ENCODE measurements at regions not wholly inside any gene's neighbourhood (a gene's known extent, or its start where the extent isn't known, plus 50 kb on each side); places are given as distances from the start of the nearest gene placed in this dataset.

- TF ChIP-seq, protein P1, sequence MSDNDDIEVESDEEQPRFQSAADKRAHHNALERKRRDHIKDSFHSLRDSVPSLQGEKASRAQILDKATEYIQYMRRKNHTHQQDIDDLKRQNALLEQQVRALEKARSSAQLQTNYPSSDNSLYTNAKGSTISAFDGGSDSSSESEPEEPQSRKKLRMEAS (IDR thresholded peaks at IDR 0.05), result no peak
- TF ChIP-seq FOXA1 (IDR thresholded peaks at IDR 0.05), result no peak
Measured at GRCh38 chr5:125604104-125604503, 819.1 kb upstream of the GRAMD2B start.

GRCh38 chr5:125607018-125607417 is 816.2 kb upstream of the GRAMD2B start:
- Histone ChIP-seq H3K4me1 (ENCODE audit: control insufficient read depth in 4 of 4, insufficient read depth in 4 of 4, low read length in 3 of 4) (no peaks in the 10 kb centered on the region), H3K4me3 (ENCODE audit: low read depth in 1 of 3, low read length in 3 of 3) (no peak overlapping the region), H3K27ac (ENCODE audit: low read depth in 1 of 2, low read length in 2 of 2) (no peak overlapping the region), H3K36me3 (ENCODE audit: control insufficient read depth in 4 of 4, insufficient read depth in 3 of 4, low read depth in 1 of 4, low read length in 3 of 4) (no peaks in the 10 kb centered on the region), H3K9ac (ENCODE audit: low read depth in 1 of 2, low read length in 2 of 2) (no peak overlapping the region), H3K27me3 (ENCODE audit: control insufficient read depth in 4 of 4, insufficient read depth in 4 of 4, low read length in 3 of 4) (no peaks in the 10 kb centered on the region), H3K9me3 (ENCODE audit: control insufficient read depth in 4 of 4, low read length in 3 of 4) (no peaks in the 10 kb centered on the region)
- DNase-seq (ENCODE audit: low spot score), result no peak
- no peak for TF ChIP-seq JUND (IDR thresholded peaks at IDR 0.05)
- TF ChIP-seq HNF4G (IDR thresholded peaks at IDR 0.05), result no peak
- no peak for TF ChIP-seq CTCF (IDR thresholded peaks at IDR 0.05; ENCODE audit: low read depth, low read length, missing input control)
- TF ChIP-seq FOXA2 (IDR thresholded peaks at IDR 0.05), result no peak
- no peak for TF ChIP-seq TAF1 (conservative IDR thresholded peaks at IDR 0.05)
- TF ChIP-seq YY1 (IDR thresholded peaks at IDR 0.05), result no peak
- TF ChIP-seq RAD21 (IDR thresholded peaks at IDR 0.05), result no peak
- TF ChIP-seq SP1 (IDR thresholded peaks at IDR 0.05), result no peak
- TF ChIP-seq NR2F2 (IDR thresholded peaks at IDR 0.05), result no peak
- no peak for TF ChIP-seq GABPA (IDR thresholded peaks at IDR 0.05 in 1 of 2, conservative IDR thresholded peaks at IDR 0.05 in 1 of 2)
- TF ChIP-seq, protein P2, sequence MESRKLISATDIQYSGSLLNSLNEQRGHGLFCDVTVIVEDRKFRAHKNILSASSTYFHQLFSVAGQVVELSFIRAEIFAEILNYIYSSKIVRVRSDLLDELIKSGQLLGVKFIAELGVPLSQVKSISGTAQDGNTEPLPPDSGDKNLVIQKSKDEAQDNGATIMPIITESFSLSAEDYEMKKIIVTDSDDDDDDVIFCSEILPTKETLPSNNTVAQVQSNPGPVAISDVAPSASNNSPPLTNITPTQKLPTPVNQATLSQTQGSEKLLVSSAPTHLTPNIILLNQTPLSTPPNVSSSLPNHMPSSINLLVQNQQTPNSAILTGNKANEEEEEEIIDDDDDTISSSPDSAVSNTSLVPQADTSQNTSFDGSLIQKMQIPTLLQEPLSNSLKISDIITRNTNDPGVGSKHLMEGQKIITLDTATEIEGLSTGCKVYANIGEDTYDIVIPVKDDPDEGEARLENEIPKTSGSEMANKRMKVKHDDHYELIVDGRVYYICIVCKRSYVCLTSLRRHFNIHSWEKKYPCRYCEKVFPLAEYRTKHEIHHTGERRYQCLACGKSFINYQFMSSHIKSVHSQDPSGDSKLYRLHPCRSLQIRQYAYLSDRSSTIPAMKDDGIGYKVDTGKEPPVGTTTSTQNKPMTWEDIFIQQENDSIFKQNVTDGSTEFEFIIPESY (IDR thresholded peaks at IDR 0.05), result no peak
- no peak for TF ChIP-seq REST (IDR thresholded peaks at IDR 0.05)
- no peak for TF ChIP-seq FOXA1 (IDR thresholded peaks at IDR 0.05)
- TF ChIP-seq, protein P1 (IDR thresholded peaks at IDR 0.05), result no peak
- TF ChIP-seq, protein P3, sequence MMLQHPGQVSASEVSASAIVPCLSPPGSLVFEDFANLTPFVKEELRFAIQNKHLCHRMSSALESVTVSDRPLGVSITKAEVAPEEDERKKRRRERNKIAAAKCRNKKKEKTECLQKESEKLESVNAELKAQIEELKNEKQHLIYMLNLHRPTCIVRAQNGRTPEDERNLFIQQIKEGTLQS (IDR thresholded peaks at IDR 0.05), result no peak
- no peak for TF ChIP-seq HNF4A (conservative IDR thresholded peaks at IDR 0.05)
- no peak for TF ChIP-seq EGR1 (IDR thresholded peaks at IDR 0.05; ENCODE audit: low read depth in 2 of 2)
- no peak for TF ChIP-seq RXRA (IDR thresholded peaks at IDR 0.05)
- 60% methylated on average over 2 of the region's 2 CpGs for WGBS

More at GRCh38 chr5:125604104-125604503, 819.1 kb upstream of the GRAMD2B start:
- no peak overlapping the region for H3K27ac ChIP-seq (ENCODE audit: low read depth in 1 of 2, low read length in 2 of 2)
- H3K27me3 ChIP-seq (ENCODE audit: control insufficient read depth in 4 of 4, insufficient read depth in 4 of 4, low read length in 3 of 4), result no peaks in the 10 kb centered on the region
- 87% methylated on average over 3 of the region's 3 CpGs for WGBS
- H3K36me3 ChIP-seq (ENCODE audit: control insufficient read depth in 4 of 4, insufficient read depth in 3 of 4, low read depth in 1 of 4, low read length in 3 of 4), result no peaks in the 10 kb centered on the region
- no peaks in the 10 kb centered on the region for H3K4me1 ChIP-seq (ENCODE audit: control insufficient read depth in 4 of 4, insufficient read depth in 4 of 4, low read length in 3 of 4)
- no peak overlapping the region for H3K9ac ChIP-seq (ENCODE audit: low read depth in 1 of 2, low read length in 2 of 2)
- no peaks in the 10 kb centered on the region for H3K9me3 ChIP-seq (ENCODE audit: control insufficient read depth in 4 of 4, low read length in 3 of 4)
- no peak overlapping the region for H3K4me3 ChIP-seq (ENCODE audit: low read depth in 1 of 3, low read length in 3 of 3)
- no peak for DNase-seq (ENCODE audit: low spot score)

Data from liver (tissue), 8 donors.